ENCODE measurements at regions not wholly inside any gene's neighbourhood (a gene's known extent, or its start where the extent isn't known, plus 50 kb on each side); places are given as distances from the start of the nearest gene placed in this dataset.

GRCh38 chr3:164377466-164377865, 700.8 kb downstream of the SI start:
- TF ChIP-seq CTCF (conservative IDR thresholded peaks at IDR 0.05 in 1 of 2, IDR thresholded peaks at IDR 0.05 in 1 of 2; ENCODE audit: low read depth in 1 of 2, low read length in 2 of 2) (no peak), EZH2 (IDR thresholded peaks at IDR 0.05; ENCODE audit: low read length, missing control alignments) (no peak)
